Caco-2 (cell line): ENCODE measurements at regions not wholly inside any gene's neighbourhood (a gene's known extent, or its start where the extent isn't known, plus 50 kb on each side); places are given as distances from the start of the nearest gene placed in this dataset.

Experiments
- BruUV-seq: library from RNA; stranded (reverse); fragments of 400-500 nt; replicated peaks from 2 replicates; lab custom pipeline; 2021; lab: Mats Ljungman, UMichigan
- CTCF ChIA-PET: fragments of 300-600 bp; sonication (Branson Sonifier 250); formaldehyde crosslinking; loops from one replicate; lab custom pipeline; 2022; ENCODE audit warnings: antibody characterized with exemption; lab: Charles Lee
- POLR2A ChIA-PET: fragments of 300-600 bp; sonication (Branson Sonifier 250); formaldehyde crosslinking; loops from one replicate; lab custom pipeline; 2022; ENCODE audit warnings: antibody characterized with exemption; lab: Charles Lee
- DNase-seq, 2 experiments: peaks; one replicate each; pipeline versions ENCODE4 v3.0.0 to v3.0.0-alpha.2; 2020 to 2022
- H3K27me3 ChIP-seq: replicated peaks from 2 replicates; pipeline ENCODE4 v1.6.0; 2011; ENCODE audit warnings: low read length; ENCODE audit not compliant: control insufficient read depth, insufficient read depth
- H3K36me3 ChIP-seq: 2 replicates; pipeline ENCODE4 v1.5.1; 2011; ENCODE audit warnings: low read length; ENCODE audit not compliant: control insufficient read depth, insufficient read depth
- H3K4me1 ChIP-seq: fragments of 250-450 bp; sonication (Bioruptor Pico); 2 replicates; pipeline ENCODE4 v1.5.1; 2020; ENCODE audit warnings: mild to moderate bottlenecking
- H3K4me3 ChIP-seq: 2 replicates; pipeline ENCODE4 v1.5.1; 2011; ENCODE audit warnings: low read depth, mild to moderate bottlenecking, control low read depth, low read length
- H3K9me3 ChIP-seq: fragments of 250-450 bp; sonication (Bioruptor Pico); 2 replicates; pipeline ENCODE4 v1.5.1; 2020; ENCODE audit warnings: mild to moderate bottlenecking, moderate library complexity
- H3K27ac Mint-ChIP-seq: one replicate; pipeline ENCODE4 v1.8.0; 2022; ENCODE audit warnings: mixed read lengths; ENCODE audit not compliant: unreplicated experiment
- H3K27me3 Mint-ChIP-seq: one replicate; pipeline ENCODE4 v1.8.0; 2022; ENCODE audit warnings: mixed read lengths; ENCODE audit not compliant: insufficient read depth, unreplicated experiment
- H3K36me3 Mint-ChIP-seq: one replicate; pipeline ENCODE4 v1.8.0; 2022; ENCODE audit warnings: mild to moderate bottlenecking, mixed read lengths; ENCODE audit not compliant: insufficient read depth, unreplicated experiment
- H3K4me1 Mint-ChIP-seq: one replicate; pipeline ENCODE4 v1.8.0; 2022; ENCODE audit warnings: low read depth, mixed read lengths; ENCODE audit not compliant: unreplicated experiment
- H3K4me3 Mint-ChIP-seq: one replicate; pipeline ENCODE4 v1.8.0; 2022; ENCODE audit warnings: mild to moderate bottlenecking, moderate library complexity, mixed read lengths; ENCODE audit not compliant: unreplicated experiment
- H3K9me3 Mint-ChIP-seq: one replicate; pipeline ENCODE4 v1.8.0; 2022; ENCODE audit warnings: mixed read lengths; ENCODE audit not compliant: unreplicated experiment
- CTCF ChIP-seq, 2 experiments: fragments of 200-600 bp in 1 of 2; IDR thresholded peaks; 1 replicate in 1 of 2; 2 replicates in 1 of 2; pipeline versions ENCODE4 v1.5.1 to v1.8.0; 2011 to 2022; ENCODE audit warnings: antibody characterized with exemption in 1 of 2, control low read depth in 1 of 2, inconsistent platforms in 1 of 2, low read depth in 1 of 2, low read length in 1 of 2, mild to moderate bottlenecking in 1 of 2, moderate library complexity in 1 of 2; ENCODE audit not compliant: insufficient read depth in 1 of 2, severe bottlenecking in 1 of 2, unreplicated experiment in 1 of 2
- intact Hi-C: fragments of 100-400 bp; cut with micrococcal nuclease; formaldehyde crosslinking; loops from one replicate; pipeline ENCODE4 v1.10.0; 2022; ENCODE audit not compliant: unreplicated experiment

DNA sequence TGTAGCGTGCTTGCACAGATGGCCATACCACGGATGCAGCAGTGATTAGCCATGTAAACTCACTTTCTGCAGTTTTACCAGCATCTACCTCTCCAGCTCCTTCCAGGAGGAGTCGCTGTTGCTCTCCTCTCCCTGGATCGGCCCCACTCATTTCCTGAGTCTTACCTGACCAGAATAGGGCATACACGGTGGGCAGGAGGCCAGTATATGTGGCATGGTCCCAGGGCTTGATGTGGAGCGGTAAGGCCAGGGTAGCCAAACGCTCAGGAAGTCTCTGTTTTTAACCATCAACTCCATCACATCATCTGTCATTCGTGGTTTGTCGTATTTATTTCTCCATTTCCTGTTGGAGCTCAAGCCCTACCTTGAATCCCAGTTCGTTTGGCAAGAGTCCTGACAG is 163.4 kb upstream of the USP24 start:
- CTCF ChIA-PET: no interaction called here
- H3K4me3 ChIP-seq: no peak overlapping the region
- no peaks in the 10 kb centered on the region for H3K9me3 Mint-ChIP-seq
- no peaks in the 10 kb centered on the region for H3K9me3 ChIP-seq
- no peaks in the 10 kb centered on the region for H3K27me3 Mint-ChIP-seq
- no peak overlapping the region for H3K27ac Mint-ChIP-seq
- no TSS peak for BruUV-seq
- intact Hi-C loops: loop anchor here (5.0 kb wide), 1 partner anchor 49 kb away; no protein-coding TSS in a partner anchor
- H3K4me1 ChIP-seq: no peaks in the 10 kb centered on the region
- POLR2A ChIA-PET: no interaction called here
- DNase-seq: peak in 1 of 2 experiments; percentile 5
- peak in 1 of 2 experiments; percentile 42 for TF ChIP-seq CTCF (IDR thresholded peaks at IDR 0.05; ENCODE audit: insufficient read depth in 1 of 2, low read depth in 1 of 2, low read length in 1 of 2, severe bottlenecking in 1 of 2, unreplicated experiment in 1 of 2)
- no peak overlapping the region for H3K4me3 Mint-ChIP-seq
- H3K36me3 ChIP-seq: no peaks in the 10 kb centered on the region
- no peaks in the 10 kb centered on the region for H3K36me3 Mint-ChIP-seq
- H3K27me3 ChIP-seq: no peaks in the 10 kb centered on the region
- no peaks in the 10 kb centered on the region for H3K4me1 Mint-ChIP-seq

- no peaks in the 10 kb centered on the region for H3K36me3 Mint-ChIP-seq
- intact Hi-C loops: loop anchor here (5.0 kb wide), 1 partner anchor 50 kb away; no protein-coding TSS in a partner anchor
- H3K27ac Mint-ChIP-seq: no peak overlapping the region
- no peaks in the 10 kb centered on the region for H3K27me3 Mint-ChIP-seq
- Histone ChIP-seq H3K4me1 (no peaks in the 10 kb centered on the region), H3K9me3 (no peaks in the 10 kb centered on the region), H3K36me3 (no peaks in the 10 kb centered on the region), H3K4me3 (no peak overlapping the region), H3K27me3 (no peaks in the 10 kb centered on the region)
- no peak for TF ChIP-seq CTCF (IDR thresholded peaks at IDR 0.05; ENCODE audit: insufficient read depth in 1 of 2, low read depth in 1 of 2, low read length in 1 of 2, severe bottlenecking in 1 of 2, unreplicated experiment in 1 of 2)
- no TSS peak for BruUV-seq
- POLR2A ChIA-PET: no interaction called here
- no peaks in the 10 kb centered on the region for H3K4me1 Mint-ChIP-seq
- H3K4me3 Mint-ChIP-seq: no peak overlapping the region
- DNase-seq: no peak
- CTCF ChIA-PET: no interaction called here
- no peaks in the 10 kb centered on the region for H3K9me3 Mint-ChIP-seq
Measured at GRCh38 chr1:55376897-55377296, 161.7 kb upstream of the USP24 start.

- H3K27me3 ChIP-seq: no peaks in the 10 kb centered on the region
- Mint-ChIP-seq H3K27ac (no peak overlapping the region), H3K4me3 (no peak overlapping the region), H3K4me1 (no peaks in the 10 kb centered on the region), H3K27me3 (no peaks in the 10 kb centered on the region), H3K36me3 (no peaks in the 10 kb centered on the region), H3K9me3 (no peaks in the 10 kb centered on the region)
- BruUV-seq: no TSS peak
- intact Hi-C loops: loop anchor here (5.0 kb wide), 1 partner anchor 52 kb away; no protein-coding TSS in a partner anchor
- no peaks in the 10 kb centered on the region for H3K4me1 ChIP-seq
- H3K36me3 ChIP-seq: no peaks in the 10 kb centered on the region
- ChIA-PET CTCF (interaction anchor here (0.6 to 1.2 kb wide), 9 partner anchors 23 to 491 kb away, joined by 3 to 5 read pairs (median 3); no protein-coding TSS in a partner anchor), POLR2A (no interaction called here)
- H3K9me3 ChIP-seq: no peaks in the 10 kb centered on the region
- no peak overlapping the region for H3K4me3 ChIP-seq
- TF ChIP-seq CTCF (IDR thresholded peaks at IDR 0.05; ENCODE audit: insufficient read depth in 1 of 2, low read depth in 1 of 2, low read length in 1 of 2, severe bottlenecking in 1 of 2, unreplicated experiment in 1 of 2): peak; percentile 63 to 77
- peak in 1 of 2 experiments; percentile 46 for DNase-seq
Measured at GRCh38 chr1:55375617-55376258, 160.6 kb upstream of the USP24 start.
